ENCODE measurements at regions not wholly inside any gene's neighbourhood (a gene's known extent, or its start where the extent isn't known, plus 50 kb on each side); places are given as distances from the start of the nearest gene placed in this dataset.

DNA sequence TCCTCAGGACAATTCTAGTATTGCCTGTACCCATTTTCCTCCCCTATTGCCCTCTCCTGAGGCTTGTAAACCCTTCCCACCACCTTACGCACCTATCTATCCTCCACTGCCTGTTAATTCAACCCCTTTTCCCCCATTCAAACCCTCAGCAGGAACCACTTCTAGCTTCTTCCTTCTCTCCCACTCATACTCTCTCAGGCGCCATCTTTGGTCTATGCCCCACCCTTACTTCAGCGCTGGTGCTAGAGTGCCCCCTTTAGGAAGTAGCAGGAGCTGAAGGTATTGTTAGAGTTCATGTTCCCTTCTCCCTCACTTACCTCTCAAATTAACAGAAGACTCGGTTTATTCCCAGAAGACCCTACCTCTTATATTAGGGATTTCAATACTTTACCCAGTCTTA, 121.8 kb upstream of the NLGN1 start:
- ChIA-PET CTCF (interaction anchor here (0.8 to 1.0 kb wide), 3 partner anchors 440 to 619 kb away, joined by 3 to 4 read pairs (median 4); no protein-coding TSS in a partner anchor), RAD21 (ENCODE audit: unreplicated experiment) (no interaction called here), POLR2A (no interaction called here), SMC1A (ENCODE audit: uncharacterized antibody, unreplicated experiment) (interaction anchor here (1.0 kb wide), 1 partner anchor 440 kb away, joined by 3 read pairs; no protein-coding TSS in a partner anchor)
- peak; percentile 81 for ATAC-seq
- intact Hi-C loops (cut with micrococcal nuclease; ENCODE audit: unreplicated experiment), result loop anchor here (5.0 kb wide), 1 partner anchor 293 kb away; no protein-coding TSS in a partner anchor
- Histone ChIP-seq H3K4me3 (no peak overlapping the region), H3K79me2 (ENCODE audit: control insufficient read depth, insufficient read depth, low read length) (no peaks in the 10 kb centered on the region), H3K27ac (ENCODE audit: control insufficient read depth, insufficient read depth) (no peak overlapping the region), H2AFZ (ENCODE audit: control insufficient read depth, low read depth, low read length) (peak overlapping the region; percentile 17; the same call in 1 of the 2 replicates), H3K9ac (ENCODE audit: control insufficient read depth, insufficient read depth, low read length) (no peak overlapping the region), H3K27me3 (replicated peaks in 1 of 2; ENCODE audit: control insufficient read depth in 2 of 2, insufficient read depth in 2 of 2, low read length in 1 of 2) (no peaks in the 10 kb centered on the region), H3K9me3 (replicated peaks; ENCODE audit: control insufficient read depth, insufficient read depth, low read length) (no peaks in the 10 kb centered on the region), H3K36me3 (ENCODE audit: control insufficient read depth in 2 of 2, insufficient read depth in 2 of 2, low read length in 1 of 2) (no peaks in the 10 kb centered on the region), H3K4me2 (ENCODE audit: control insufficient read depth, insufficient read depth) (no peak overlapping the region), H3K4me1 (ENCODE audit: control insufficient read depth, insufficient read depth, low read length) (no peaks in the 10 kb centered on the region), H4K20me1 (ENCODE audit: control insufficient read depth, insufficient read depth) (no peaks in the 10 kb centered on the region)
- in situ Hi-C loops (cut with MboI), result no loop called here
- DNase-seq (ENCODE audit: low read depth, low spot score), result no peak
- WGBS (ENCODE audit: insufficient coverage, insufficient replicate concordance, low lambda C conversion rate, missing lambda C conversion rate), result 23% methylated on average over 4 of the region's 4 CpGs
- no peak for FAIRE-seq
- peak; percentile 83 for TF ChIP-seq YY1 (IDR thresholded peaks at IDR 0.05; ENCODE audit: low read depth, low read length)
- TF ChIP-seq BCL11A (IDR thresholded peaks at IDR 0.05; ENCODE audit: low read depth, low read length), result no peak
- peak; percentile 5; the same call in 1 of the 2 replicates for TF ChIP-seq SMC3 (IDR thresholded peaks at IDR 0.05; ENCODE audit: borderline replicate concordance, low read length)
- no peak for TF ChIP-seq TCF12 (IDR thresholded peaks at IDR 0.05; ENCODE audit: low read depth, low read length)
- TF ChIP-seq ZNF217 (IDR thresholded peaks at IDR 0.05), result no peak
- peak; percentile 52 for TF ChIP-seq RAD21 (IDR thresholded peaks at IDR 0.05; ENCODE audit: insufficient read depth, low read depth, low read length)
- TF ChIP-seq, protein P1, sequence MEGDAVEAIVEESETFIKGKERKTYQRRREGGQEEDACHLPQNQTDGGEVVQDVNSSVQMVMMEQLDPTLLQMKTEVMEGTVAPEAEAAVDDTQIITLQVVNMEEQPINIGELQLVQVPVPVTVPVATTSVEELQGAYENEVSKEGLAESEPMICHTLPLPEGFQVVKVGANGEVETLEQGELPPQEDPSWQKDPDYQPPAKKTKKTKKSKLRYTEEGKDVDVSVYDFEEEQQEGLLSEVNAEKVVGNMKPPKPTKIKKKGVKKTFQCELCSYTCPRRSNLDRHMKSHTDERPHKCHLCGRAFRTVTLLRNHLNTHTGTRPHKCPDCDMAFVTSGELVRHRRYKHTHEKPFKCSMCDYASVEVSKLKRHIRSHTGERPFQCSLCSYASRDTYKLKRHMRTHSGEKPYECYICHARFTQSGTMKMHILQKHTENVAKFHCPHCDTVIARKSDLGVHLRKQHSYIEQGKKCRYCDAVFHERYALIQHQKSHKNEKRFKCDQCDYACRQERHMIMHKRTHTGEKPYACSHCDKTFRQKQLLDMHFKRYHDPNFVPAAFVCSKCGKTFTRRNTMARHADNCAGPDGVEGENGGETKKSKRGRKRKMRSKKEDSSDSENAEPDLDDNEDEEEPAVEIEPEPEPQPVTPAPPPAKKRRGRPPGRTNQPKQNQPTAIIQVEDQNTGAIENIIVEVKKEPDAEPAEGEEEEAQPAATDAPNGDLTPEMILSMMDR (IDR thresholded peaks at IDR 0.05 in 2 of 3, conservative IDR thresholded peaks at IDR 0.05 in 1 of 3; ENCODE audit: control insufficient read depth in 2 of 3, extremely low read depth in 1 of 3, insufficient read depth in 1 of 3, low read depth in 3 of 3, low read length in 3 of 3), result peak in 2 of 3 experiments; percentile 16 to 39; a peak in 3 of 6 replicates
- TF ChIP-seq BHLHE40 (IDR thresholded peaks at IDR 0.05; ENCODE audit: borderline replicate concordance in 1 of 2, low read depth in 2 of 2, low read length in 1 of 2), result no peak
- no TSS peak for BruUV-seq (replicated peaks)
